Sigmoid colon (tissue), 6 donors: ENCODE measurements at regions not wholly inside any gene's neighbourhood (a gene's known extent, or its start where the extent isn't known, plus 50 kb on each side); places are given as distances from the start of the nearest gene placed in this dataset.

Experiments
- DNase-seq: peaks from one replicate; pipeline ENCODE4 v3.0.0-alpha.2; 2019
- H3K27ac ChIP-seq, 4 donors: fragments of 200-600 bp; sonication (generic); one replicate each; pipeline ENCODE4 v1.5.1; 2016 to 2019; ENCODE audit warnings: mild to moderate bottlenecking in 1 of 4
- H3K27me3 ChIP-seq, 3 donors: fragments of 200-600 bp; sonication (generic); one replicate each; pipeline ENCODE4 v1.5.1; 2019; ENCODE audit warnings: mild to moderate bottlenecking in 1 of 3
- H3K36me3 ChIP-seq, 4 donors: fragments of 200-600 bp; sonication (generic); one replicate each; pipeline ENCODE4 v1.5.1; 2016 to 2019
- H3K4me1 ChIP-seq, 4 donors: fragments of 200-600 bp; sonication (generic); one replicate each; pipeline ENCODE4 v1.5.1; 2017 to 2019
- H3K4me3 ChIP-seq, 4 donors: fragments of 200-600 bp; sonication (generic); one replicate each; pipeline ENCODE4 v1.5.1; 2017 to 2019; ENCODE audit warnings: mild to moderate bottlenecking in 2 of 4, moderate library complexity in 1 of 4
- H3K9me3 ChIP-seq, 4 donors: fragments of 200-600 bp in 3 of 4; sonication (generic) in 3 of 4; one replicate each; pipeline versions ENCODE4 v1.5.1 to v1.6.1; 2013 to 2019
- CTCF ChIP-seq, 4 experiments: fragments of 450-650 bp in 3 of 4; fragments of 200-600 bp in 1 of 4; IDR thresholded peaks; one replicate each; pipeline ENCODE4 v1.5.1; 2016 to 2019; ENCODE audit warnings: antibody characterized with exemption in 4 of 4, mild to moderate bottlenecking in 3 of 4, moderate library complexity in 2 of 4
- EP300 ChIP-seq, 4 donors: sonication (generic); formaldehyde crosslinking; IDR thresholded peaks; one replicate each; pipeline ENCODE4 v1.6.1; 2017; ENCODE audit warnings: antibody characterized with exemption in 4 of 4
- POLR2A ChIP-seq, 2 donors: fragments of 450-650 bp; IDR thresholded peaks; one replicate each; pipeline ENCODE4 v1.6.1; 2016; ENCODE audit warnings: antibody characterized with exemption in 2 of 2, mild to moderate bottlenecking in 2 of 2, moderate library complexity in 2 of 2
- POLR2AphosphoS5 ChIP-seq, 4 donors: sonication (generic); formaldehyde crosslinking; IDR thresholded peaks; one replicate each; pipeline ENCODE4 v1.6.1; 2017; ENCODE audit warnings: antibody characterized with exemption in 4 of 4
- whole genome bisulfite sequencing, 2 donors: extraction: QIAGEN DNeasy Blood & Tissue Kit; methylation state at CpG; one replicate each; pipeline ENCODE4 v1.1.7; 2013; 5-methylcytosine and 5-hydroxymethylcytosine counted together
- intact Hi-C: fragments of 100-400 bp; cut with DNase I; formaldehyde crosslinking; loops from one replicate; pipeline ENCODE4 v1.15.1; 2023
- donor health status: healthy with polysubstance abuse.
- donor health status: healthy.

- H3K27me3 ChIP-seq, result no peaks in the 10 kb centered on the region
- no peak overlapping the region for H3K27ac ChIP-seq
- 38 to 67% methylated on average over 4 of the region's 4 CpGs for WGBS, 2 donors
- no peaks in the 10 kb centered on the region for H3K4me1 ChIP-seq
- no peak overlapping the region for H3K4me3 ChIP-seq
- no peaks in the 10 kb centered on the region for H3K36me3 ChIP-seq
- TF ChIP-seq POLR2A (IDR thresholded peaks at IDR 0.05) (no peak), CTCF (IDR thresholded peaks at IDR 0.05) (no peak), POLR2AphosphoS5 (IDR thresholded peaks at IDR 0.05) (no peak), EP300 (IDR thresholded peaks at IDR 0.05) (no peak)
- DNase-seq, result no peak
- intact Hi-C loops, result no loop called here
- H3K9me3 ChIP-seq, result no peaks in the 10 kb centered on the region
Measured at GRCh38 chr12:22740656-22741355, 115.8 kb downstream of the ETNK1 start.

GRCh38 chr12:22743700-22744099 is 118.7 kb downstream of the ETNK1 start:
- Histone ChIP-seq H3K27me3 (no peaks in the 10 kb centered on the region), H3K9me3 (no peaks in the 10 kb centered on the region), H3K36me3 (no peaks in the 10 kb centered on the region), H3K27ac (no peak overlapping the region), H3K4me1 (no peaks in the 10 kb centered on the region), H3K4me3 (no peak overlapping the region)
- no peak for DNase-seq
- TF ChIP-seq EP300 (IDR thresholded peaks at IDR 0.05) (no peak), POLR2AphosphoS5 (IDR thresholded peaks at IDR 0.05) (no peak), POLR2A (IDR thresholded peaks at IDR 0.05) (no peak), CTCF (IDR thresholded peaks at IDR 0.05) (no peak)
- intact Hi-C loops, result no loop called here

- no peak for TF ChIP-seq CTCF (IDR thresholded peaks at IDR 0.05)
- no peak for TF ChIP-seq EP300 (IDR thresholded peaks at IDR 0.05)
- TF ChIP-seq POLR2AphosphoS5 (IDR thresholded peaks at IDR 0.05), result no peak
- TF ChIP-seq POLR2A (IDR thresholded peaks at IDR 0.05), result no peak
- intact Hi-C loops, result no loop called here
- H3K36me3 ChIP-seq, result no peaks in the 10 kb centered on the region
- no peaks in the 10 kb centered on the region for H3K9me3 ChIP-seq
- no peak for DNase-seq
- no peak overlapping the region for H3K4me3 ChIP-seq
- WGBS, 2 donors, result 78 to 83% methylated on average over 1 of the region's 1 CpG
- H3K27ac ChIP-seq, result no peak overlapping the region
- no peaks in the 10 kb centered on the region for H3K4me1 ChIP-seq
- H3K27me3 ChIP-seq, result no peaks in the 10 kb centered on the region
Measured at GRCh38 chr12:22744197-22744596, 119.2 kb downstream of the ETNK1 start.

GRCh38 chr12:22746720-22747119 is 121.7 kb downstream of the ETNK1 start:
- TF ChIP-seq CTCF (IDR thresholded peaks at IDR 0.05) (no peak), EP300 (IDR thresholded peaks at IDR 0.05) (no peak), POLR2AphosphoS5 (IDR thresholded peaks at IDR 0.05) (no peak), POLR2A (IDR thresholded peaks at IDR 0.05) (no peak)
- intact Hi-C loops, result no loop called here

GRCh38 chr12:22755629-22756028 is 130.7 kb downstream of the ETNK1 start:
- Histone ChIP-seq H3K36me3 (no peaks in the 10 kb centered on the region), H3K27ac (peak overlapping the region in 1 of 4 donors; percentile 31), H3K9me3 (no peaks in the 10 kb centered on the region), H3K4me3 (no peak overlapping the region), H3K27me3 (no peaks in the 10 kb centered on the region), H3K4me1 (peaks cover 0 to 12% (median 11%) of the 10 kb centered on the region in 4 donors)
- intact Hi-C loops, result no loop called here
- no peak for TF ChIP-seq CTCF (IDR thresholded peaks at IDR 0.05)
- no peak for TF ChIP-seq POLR2AphosphoS5 (IDR thresholded peaks at IDR 0.05)
- TF ChIP-seq EP300 (IDR thresholded peaks at IDR 0.05), result no peak
- TF ChIP-seq POLR2A (IDR thresholded peaks at IDR 0.05), result no peak
- no peak for DNase-seq
- 55 to 60% methylated on average over 1 of the region's 1 CpG for WGBS, 2 donors

More at GRCh38 chr12:22746720-22747119, 121.7 kb downstream of the ETNK1 start:
- H3K4me3 ChIP-seq, result no peak overlapping the region
- DNase-seq, result no peak
- no peaks in the 10 kb centered on the region for H3K4me1 ChIP-seq
- WGBS, 2 donors, result 49 to 77% methylated on average over 3 of the region's 3 CpGs
- H3K36me3 ChIP-seq, result no peaks in the 10 kb centered on the region
- H3K9me3 ChIP-seq, result no peaks in the 10 kb centered on the region
- H3K27ac ChIP-seq, result no peak overlapping the region
- no peaks in the 10 kb centered on the region for H3K27me3 ChIP-seq
